IMR-90 (cell line): ENCODE measurements at regions not wholly inside any gene's neighbourhood (a gene's known extent, or its start where the extent isn't known, plus 50 kb on each side); places are given as distances from the start of the nearest gene placed in this dataset.

Experiments used
- ATAC-seq: fragments of 200-7000 bp; cut with Tn5 transposase; 2 replicates; pipeline ENCODE4 v1.9.1; 2020; ENCODE audit warnings: low read depth, mild to moderate bottlenecking, moderate library complexity
- BruUV-seq: library from RNA; stranded (reverse); fragments of 400-500 nt; replicated peaks from 2 replicates; lab custom pipeline; 2021; lab: Mats Ljungman, UMichigan
- CTCF ChIA-PET: fragments of 300-600 bp; formaldehyde crosslinking; extraction: SDS; loops from one replicate; lab custom pipeline; 2021; ENCODE audit warnings: antibody characterized with exemption; lab: Yijun Ruan, JAX
- POLR2A ChIA-PET: fragments of 300-600 bp; sonication (Branson Sonifier 250); formaldehyde crosslinking; loops from one replicate; lab custom pipeline; 2022; ENCODE audit warnings: antibody characterized with exemption; ENCODE audit not compliant: unreplicated experiment; lab: Charles Lee
- DNase-seq: peaks from one replicate; pipeline ENCODE4 v3.0.0; 2013
- H2AFZ ChIP-seq: replicated peaks from 2 replicates; pipeline ENCODE3; 2013; ENCODE audit warnings: low read length, mild to moderate bottlenecking; ENCODE audit not compliant: poor library complexity
- H2AK5ac ChIP-seq: 2 replicates; pipeline ENCODE4 v1.6.1; 2013; ENCODE audit warnings: low read depth, low read length, inconsistent platforms
- H2AK9ac ChIP-seq: replicated peaks from 2 replicates; pipeline ENCODE3; 2013; ENCODE audit warnings: mild to moderate bottlenecking, low read depth, low read length, moderate library complexity; ENCODE audit not compliant: poor library complexity
- H2BK120ac ChIP-seq: 2 replicates; pipeline ENCODE4 v1.6.1; 2013; ENCODE audit warnings: low read depth, low read length, inconsistent platforms
- H2BK15ac ChIP-seq: 3 replicates; pipeline ENCODE4 v1.6.1; 2013; ENCODE audit warnings: low read depth, low read length, inconsistent platforms
- H2BK20ac ChIP-seq: 2 replicates; pipeline ENCODE4 v1.6.1; 2013; ENCODE audit warnings: low read depth, mild to moderate bottlenecking, inconsistent platforms, low read length, moderate library complexity
- H2BK5ac ChIP-seq: 2 replicates; pipeline ENCODE4 v1.6.1; 2013; ENCODE audit warnings: mild to moderate bottlenecking, low read depth, low read length, inconsistent platforms; ENCODE audit not compliant: poor library complexity, severe bottlenecking
- H3K14ac ChIP-seq: replicated peaks from 2 replicates; pipeline ENCODE4 v1.6.1; 2013; ENCODE audit warnings: low read depth, low read length, inconsistent platforms
- H3K18ac ChIP-seq: 2 replicates; pipeline ENCODE4 v1.6.1; 2013; ENCODE audit warnings: low read depth, low read length, control low read depth
- H3K23ac ChIP-seq: 2 replicates; pipeline ENCODE4 v1.6.1; 2013; ENCODE audit warnings: low read depth, low read length, inconsistent platforms
- H3K27ac ChIP-seq: 2 replicates; pipeline ENCODE4 v1.5.1; 2013; ENCODE audit warnings: mild to moderate bottlenecking, control low read depth, low read length; ENCODE audit not compliant: insufficient read depth
- H3K27me3 ChIP-seq: 2 replicates; pipeline ENCODE4 v1.6.1; 2013; ENCODE audit warnings: low read length; ENCODE audit not compliant: control insufficient read depth, insufficient read depth
- H3K36me3 ChIP-seq: 2 replicates; pipeline ENCODE4 v1.6.1; 2013; ENCODE audit warnings: low read length, mixed read lengths; ENCODE audit not compliant: control insufficient read depth, insufficient read depth
- H3K4ac ChIP-seq: 2 replicates; pipeline ENCODE4 v1.6.1; 2013; ENCODE audit warnings: low read depth, low read length, inconsistent platforms
- H3K4me1 ChIP-seq: 2 replicates; pipeline ENCODE4 v1.6.1; 2013; ENCODE audit warnings: low read length, mixed read lengths; ENCODE audit not compliant: control insufficient read depth, insufficient read depth
- H3K4me2 ChIP-seq: 2 replicates; pipeline ENCODE4 v1.6.1; 2013; ENCODE audit warnings: low read depth, mild to moderate bottlenecking, control low read depth, low read length, moderate library complexity
- H3K4me3 ChIP-seq: 2 replicates; pipeline ENCODE4 v1.5.1; 2013; ENCODE audit warnings: low read depth, mild to moderate bottlenecking, control low read depth, low read length, moderate library complexity; ENCODE audit not compliant: insufficient read depth
- H3K56ac ChIP-seq: 2 replicates; pipeline ENCODE4 v1.6.1; 2013; ENCODE audit warnings: low read length, inconsistent platforms; ENCODE audit not compliant: insufficient read depth; ENCODE audit errors: extremely low read depth
- H3K79me1 ChIP-seq, 2 experiments: 2 replicates each; pipeline ENCODE4 v1.6.1; 2013; ENCODE audit warnings: low read length in 2 of 2, inconsistent platforms in 1 of 2, low read depth in 1 of 2
- H3K9ac ChIP-seq: 2 replicates; pipeline ENCODE4 v1.6.1; 2013; ENCODE audit warnings: low read depth, low read length, control low read depth
- H3K9me1 ChIP-seq: 2 replicates; pipeline ENCODE4 v1.6.1; 2013; ENCODE audit warnings: low read length, inconsistent platforms; ENCODE audit not compliant: insufficient read depth
- H3K9me3 ChIP-seq: 2 replicates; pipeline ENCODE4 v1.6.1; 2013; ENCODE audit warnings: low read length; ENCODE audit not compliant: control insufficient read depth, insufficient read depth
- H4K20me1 ChIP-seq: 2 replicates; pipeline ENCODE4 v1.6.1; 2013; ENCODE audit warnings: low read length, inconsistent platforms; ENCODE audit not compliant: insufficient read depth
- H4K5ac ChIP-seq: 2 replicates; pipeline ENCODE4 v1.6.1; 2013; ENCODE audit warnings: mild to moderate bottlenecking, low read depth, low read length, control low read depth
- H4K8ac ChIP-seq, 2 experiments: 2 replicates each; pipeline ENCODE4 v1.6.1; 2013; ENCODE audit warnings: low read depth in 2 of 2, low read length in 2 of 2, control low read depth in 1 of 2, inconsistent platforms in 1 of 2
- H4K91ac ChIP-seq: 2 replicates; pipeline ENCODE4 v1.6.1; 2013; ENCODE audit warnings: low read depth, low read length, inconsistent platforms; ENCODE audit not compliant: insufficient read depth
- CEBPB ChIP-seq: IDR thresholded peaks from 2 replicates; pipeline ENCODE4 v1.6.1; 2012; ENCODE audit warnings: low read depth, low read length, improper control_type of control experiment
- WGBS, 2 experiments: methylation state at CpG; one replicate each; pipeline versions ENCODE4 v1.1.5 to v1.1.7; 2013; ENCODE audit warnings: missing lambda C conversion rate in 2 of 2; ENCODE audit not compliant: insufficient read length in 1 of 2; ENCODE audit errors: extremely low coverage in 2 of 2; 5-methylcytosine and 5-hydroxymethylcytosine counted together
- dilution Hi-C: fragments of 300-500 bp; cut with HindIII; formaldehyde crosslinking; loops from one replicate; pipeline ENCODE4 v1.14.3; 2018; ENCODE audit warnings: low sequenced_read_pairs; ENCODE audit not compliant: unreplicated experiment
- in situ Hi-C: fragments of 300-500 bp; cut with MboI; formaldehyde crosslinking; loops from 3 replicates; pipeline ENCODE4 v1.14.3; 2019; ENCODE audit warnings: low sequenced_read_pairs, inconsistent platforms, mixed read lengths
- intact Hi-C: fragments of 100-400 bp; cut with micrococcal nuclease; formaldehyde crosslinking; loops from 2 replicates; pipeline ENCODE4 v1.10.0; 2022

DNA sequence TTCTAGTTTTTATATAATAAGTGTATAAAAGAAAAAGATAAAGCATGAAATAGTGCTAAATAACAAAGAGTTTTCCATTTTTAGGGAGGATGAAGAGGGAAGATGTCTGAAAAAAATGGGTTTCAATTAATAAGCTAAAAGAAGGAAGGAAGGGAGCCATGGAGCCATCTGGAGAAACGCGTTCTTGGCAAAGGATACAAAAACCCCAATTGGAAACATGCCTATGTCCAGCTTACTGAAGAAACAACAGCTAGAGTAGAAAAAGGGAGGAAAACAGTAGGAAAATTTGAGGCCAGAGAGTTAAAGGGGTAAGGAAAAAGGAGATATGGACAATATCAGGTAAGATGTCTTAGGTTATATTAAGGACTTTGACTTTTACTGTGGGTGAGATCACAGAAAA is 416.2 kb upstream of the GHITM start:
- Histone ChIP-seq H3K4ac (no peak overlapping the region), H3K56ac (no peak overlapping the region), H3K4me2 (no peak overlapping the region), H2BK15ac (no peak overlapping the region), H2AK5ac (no peak overlapping the region), H3K9me1 (no peaks in the 10 kb centered on the region), H3K4me3 (no peak overlapping the region), H3K14ac (no peak overlapping the region), H3K36me3 (no peaks in the 10 kb centered on the region), H2BK20ac (no peak overlapping the region), H3K9me3 (peaks cover 4% of the 10 kb centered on the region), H3K4me1 (no peaks in the 10 kb centered on the region), H3K27ac (no peak overlapping the region), H4K8ac (no peak overlapping the region), H4K20me1 (no peaks in the 10 kb centered on the region), H3K23ac (no peak overlapping the region), H4K91ac (no peak overlapping the region), H3K27me3 (no peaks in the 10 kb centered on the region), H2BK5ac (no peak overlapping the region), H2AFZ (no peak overlapping the region), H2BK120ac (no peak overlapping the region), H3K79me1 (no peaks in the 10 kb centered on the region), H4K5ac (no peak overlapping the region), H3K9ac (no peak overlapping the region), H2AK9ac (no peak overlapping the region), H3K18ac (no peak overlapping the region)
- ATAC-seq (no peak), DNase-seq (no peak)
- no TSS peak for BruUV-seq
- ChIA-PET POLR2A (no interaction called here), CTCF (no interaction called here)
- dilution Hi-C loops, result no loop called here
- in situ Hi-C loops, result no loop called here
- no peak for TF ChIP-seq CEBPB
- intact Hi-C loops, result no loop called here
- WGBS, 2 experiments, result no CpG with 5 or more reads among the region's 2 CpGs
